ENCODE measurements at regions not wholly inside any gene's neighbourhood (a gene's known extent, or its start where the extent isn't known, plus 50 kb on each side); places are given as distances from the start of the nearest gene placed in this dataset.
"Not testable (repeated sequence)": the region's sequence is repeated elsewhere in the genome, so short reads cannot be mapped to it uniquely, and the experiment has no call there.

DNA sequence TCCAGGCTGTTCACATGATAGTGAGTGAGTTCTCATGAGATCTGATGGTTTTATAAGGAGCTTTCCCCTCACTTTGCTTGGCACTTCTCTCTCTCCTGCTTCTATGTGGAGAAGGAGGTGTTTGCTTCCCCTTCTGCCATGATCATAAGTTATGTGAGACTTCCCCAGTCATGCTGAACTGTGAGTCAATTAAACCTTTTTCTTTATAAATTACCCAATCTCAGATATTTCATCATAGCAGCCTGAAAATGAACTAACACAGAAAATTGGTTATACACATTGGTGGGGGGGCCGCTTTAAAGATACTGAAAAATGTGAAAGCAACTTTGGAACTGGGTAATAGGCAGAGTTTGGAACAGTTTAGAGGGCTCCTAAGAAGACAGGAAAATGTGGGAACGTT, 741.1 kb upstream of the LUZP2 start:
- Histone ChIP-seq H3K9me3 (ENCODE audit: insufficient read depth, low read depth, low read length) (peaks cover 9% of the 10 kb centered on the region; the same call in 1 of the 2 replicates), H3K4me3 (ENCODE audit: low read length) (no peak overlapping the region), H3K9ac (ENCODE audit: low read depth, low read length) (no peak overlapping the region), H3K4me1 (ENCODE audit: insufficient read depth, low read length) (no peaks in the 10 kb centered on the region), H3K36me3 (ENCODE audit: insufficient read depth, low read length) (no peaks in the 10 kb centered on the region), H3K27ac (ENCODE audit: low read depth, low read length) (no peak overlapping the region), H3K27me3 (ENCODE audit: insufficient read depth, low read length) (no peaks in the 10 kb centered on the region)
- WGBS, result 88% methylated on average over 2 of the region's 2 CpGs

DNA sequence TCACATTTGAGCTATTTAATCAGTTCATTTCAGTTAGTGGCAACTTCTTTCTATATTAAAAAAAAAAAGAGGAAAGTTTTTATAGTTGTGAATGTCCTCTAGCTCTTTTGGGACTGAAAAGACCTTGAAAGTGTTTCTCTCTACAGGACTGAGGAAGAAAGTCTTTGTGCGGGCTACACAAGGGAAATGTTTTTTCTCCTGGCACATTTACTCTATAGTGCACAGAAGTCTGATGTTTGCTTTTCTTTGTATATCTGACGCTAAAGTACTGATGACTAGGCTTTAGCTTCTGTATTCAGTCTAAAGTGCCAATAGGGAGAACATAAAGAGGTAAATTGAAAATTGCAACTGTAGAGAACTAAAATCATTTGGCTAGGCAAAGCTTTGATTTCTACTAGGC, 737.4 kb upstream of the LUZP2 start:
- Histone ChIP-seq H3K36me3 (ENCODE audit: insufficient read depth, low read length) (no peaks in the 10 kb centered on the region), H3K9ac (ENCODE audit: low read depth, low read length) (no peak overlapping the region), H3K4me1 (ENCODE audit: insufficient read depth, low read length) (no peaks in the 10 kb centered on the region), H3K27me3 (ENCODE audit: insufficient read depth, low read length) (no peaks in the 10 kb centered on the region), H3K27ac (ENCODE audit: low read depth, low read length) (no peak overlapping the region), H3K9me3 (ENCODE audit: insufficient read depth, low read depth, low read length) (peaks cover 15% of the 10 kb centered on the region), H3K4me3 (ENCODE audit: low read length) (no peak overlapping the region)
- 98% methylated on average over 2 of the region's 2 CpGs for WGBS

DNA sequence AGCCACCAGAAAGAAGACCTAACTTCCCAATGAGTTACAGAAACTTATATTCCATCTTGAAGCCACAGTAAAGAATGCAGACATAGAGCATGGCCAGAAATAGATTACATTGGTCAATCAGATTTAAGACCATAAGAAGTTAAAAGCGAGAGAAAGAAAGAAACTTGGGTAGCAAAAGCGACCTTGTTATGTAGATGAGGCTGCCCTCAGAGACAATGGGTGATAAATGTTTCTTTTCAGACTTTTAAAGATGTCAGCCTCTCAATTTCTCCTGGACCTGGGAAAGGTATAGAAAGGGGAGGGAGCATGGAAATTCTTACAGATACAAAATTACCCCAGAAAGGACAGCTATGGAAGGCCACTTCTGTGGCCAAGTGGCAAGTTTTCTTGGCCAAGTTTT, 732.6 kb upstream of the LUZP2 start:
- Histone ChIP-seq H3K27me3 (ENCODE audit: insufficient read depth, low read length) (no peaks in the 10 kb centered on the region), H3K4me3 (ENCODE audit: low read length) (no peak overlapping the region), H3K9ac (ENCODE audit: low read depth, low read length) (no peak overlapping the region), H3K9me3 (ENCODE audit: insufficient read depth, low read depth, low read length) (peaks cover 52% of the 10 kb centered on the region), H3K36me3 (ENCODE audit: insufficient read depth, low read length) (no peaks in the 10 kb centered on the region), H3K27ac (ENCODE audit: low read depth, low read length) (peak overlapping the region; percentile 66; the same call in 1 of the 2 replicates), H3K4me1 (ENCODE audit: insufficient read depth, low read length) (no peaks in the 10 kb centered on the region)
- 55% methylated on average over 2 of the region's 2 CpGs for WGBS

DNA sequence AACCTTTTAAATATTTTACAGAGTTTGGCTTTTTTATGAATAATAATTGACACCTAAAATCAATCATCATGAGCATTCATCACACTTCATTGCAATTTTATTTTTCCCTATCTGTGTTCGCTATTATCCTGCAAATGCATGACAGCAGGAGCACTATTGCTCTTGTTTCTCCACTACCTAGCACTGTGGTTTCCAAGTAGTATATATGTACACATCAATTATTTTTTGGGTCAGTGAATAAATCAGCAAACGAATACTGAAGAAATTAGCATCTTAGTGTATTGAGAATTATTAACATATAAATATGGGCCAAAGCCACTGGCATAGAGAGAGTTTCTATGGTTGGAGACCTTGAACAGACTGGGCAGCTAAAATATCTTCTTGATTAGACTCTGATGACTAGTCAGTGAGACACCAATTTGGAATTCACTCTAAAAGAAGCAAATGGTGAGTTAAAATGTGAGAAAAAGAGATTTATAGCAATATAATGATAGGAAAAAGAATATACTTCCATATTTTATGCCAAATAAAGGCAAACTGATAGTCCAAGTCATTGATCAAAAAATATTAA, 731.1 kb upstream of the LUZP2 start:
- 96% methylated on average over 2 of the region's 2 CpGs for WGBS
- H3K4me1 ChIP-seq (ENCODE audit: insufficient read depth, low read length), result no peaks in the 10 kb centered on the region
- H3K4me3 ChIP-seq (ENCODE audit: low read length), result no peak overlapping the region
- no peak overlapping the region for H3K27ac ChIP-seq (ENCODE audit: low read depth, low read length)
- no peaks in the 10 kb centered on the region for H3K27me3 ChIP-seq (ENCODE audit: insufficient read depth, low read length)
- H3K9ac ChIP-seq (ENCODE audit: low read depth, low read length), result no peak overlapping the region
- no peaks in the 10 kb centered on the region for H3K36me3 ChIP-seq (ENCODE audit: insufficient read depth, low read length)
- H3K9me3 ChIP-seq (ENCODE audit: insufficient read depth, low read depth, low read length), result peaks cover 67% of the 10 kb centered on the region

GRCh38 chr11:23767576-23767975, 729.3 kb upstream of the LUZP2 start:
- 94% methylated on average over 1 of the region's 1 CpG for WGBS
- H3K9me3 ChIP-seq (ENCODE audit: insufficient read depth, low read depth, low read length), result peaks cover 81% of the 10 kb centered on the region
- no peaks in the 10 kb centered on the region for H3K4me1 ChIP-seq (ENCODE audit: insufficient read depth, low read length)
- no peak overlapping the region for H3K4me3 ChIP-seq (ENCODE audit: low read length)
- H3K27ac ChIP-seq (ENCODE audit: low read depth, low read length), result no peak overlapping the region
- H3K36me3 ChIP-seq (ENCODE audit: insufficient read depth, low read length), result no peaks in the 10 kb centered on the region
- no peaks in the 10 kb centered on the region for H3K27me3 ChIP-seq (ENCODE audit: insufficient read depth, low read length)
- no peak overlapping the region for H3K9ac ChIP-seq (ENCODE audit: low read depth, low read length)

GRCh38 chr11:23769214-23769613, 727.6 kb upstream of the LUZP2 start:
- H3K36me3 ChIP-seq (ENCODE audit: insufficient read depth, low read length), result no peaks in the 10 kb centered on the region
- H3K9me3 ChIP-seq (ENCODE audit: insufficient read depth, low read depth, low read length), result peaks cover 78% of the 10 kb centered on the region
- H3K27me3 ChIP-seq (ENCODE audit: insufficient read depth, low read length), result no peaks in the 10 kb centered on the region
- 96% methylated on average over 1 of the region's 1 CpG for WGBS
- no peak overlapping the region for H3K4me3 ChIP-seq (ENCODE audit: low read length)
- H3K27ac ChIP-seq (ENCODE audit: low read depth, low read length), result no peak overlapping the region
- H3K9ac ChIP-seq (ENCODE audit: low read depth, low read length), result no peak overlapping the region
- no peaks in the 10 kb centered on the region for H3K4me1 ChIP-seq (ENCODE audit: insufficient read depth, low read length)

DNA sequence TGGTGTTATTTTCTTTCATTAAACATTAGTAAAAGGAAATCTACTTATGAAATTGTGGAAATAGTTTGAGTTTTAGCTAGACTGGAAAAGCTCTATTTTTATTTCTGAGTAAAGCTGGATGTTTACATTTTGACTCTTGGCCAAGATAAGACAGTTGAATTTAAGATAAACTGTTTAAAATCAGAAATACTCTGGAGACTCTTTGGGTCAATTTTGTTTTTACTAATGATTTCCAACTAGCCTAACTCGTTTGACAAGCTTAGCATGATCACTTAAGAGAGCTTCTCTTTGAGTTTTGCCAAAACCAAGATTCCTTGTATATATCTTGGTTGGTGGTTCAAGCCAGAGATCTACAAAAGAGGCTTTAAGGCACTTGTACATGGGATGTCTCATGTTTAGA, 724.8 kb upstream of the LUZP2 start:
- Histone ChIP-seq H3K4me1 (ENCODE audit: insufficient read depth, low read length) (no peaks in the 10 kb centered on the region), H3K27ac (ENCODE audit: low read depth, low read length) (no peak overlapping the region), H3K9ac (ENCODE audit: low read depth, low read length) (no peak overlapping the region), H3K4me3 (ENCODE audit: low read length) (no peak overlapping the region), H3K27me3 (ENCODE audit: insufficient read depth, low read length) (no peaks in the 10 kb centered on the region), H3K36me3 (ENCODE audit: insufficient read depth, low read length) (no peaks in the 10 kb centered on the region), H3K9me3 (ENCODE audit: insufficient read depth, low read depth, low read length) (peaks cover 66% of the 10 kb centered on the region)
- WGBS, result 90% methylated on average over 1 of the region's 1 CpG

DNA sequence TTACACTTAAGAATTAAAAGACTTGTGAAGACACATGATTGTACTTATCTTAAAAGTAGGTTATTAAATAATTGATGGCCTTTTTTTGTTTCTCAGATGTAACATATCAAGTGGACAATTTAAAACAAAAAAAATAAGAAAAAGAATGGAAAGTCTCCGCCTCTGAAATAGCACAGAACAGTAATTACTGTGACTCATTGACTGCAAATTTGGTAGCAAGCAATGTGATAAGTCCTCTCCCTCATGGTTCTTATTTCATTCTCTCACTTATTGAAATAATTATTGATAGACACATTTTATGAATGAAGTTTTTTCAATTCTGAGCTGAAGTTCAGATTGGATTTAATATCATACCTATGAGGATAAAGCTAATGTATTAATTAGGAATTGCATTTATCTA, 717.9 kb upstream of the LUZP2 start:
- H3K4me1 ChIP-seq (ENCODE audit: insufficient read depth, low read length), result no peaks in the 10 kb centered on the region
- H3K27ac ChIP-seq (ENCODE audit: low read depth, low read length), result no peak overlapping the region
- H3K9me3 ChIP-seq (ENCODE audit: insufficient read depth, low read depth, low read length), result peaks cover 15% of the 10 kb centered on the region; the same call in 1 of the 2 replicates
- WGBS, result 92% methylated on average over 1 of the region's 1 CpG
- H3K9ac ChIP-seq (ENCODE audit: low read depth, low read length), result no peak overlapping the region
- H3K27me3 ChIP-seq (ENCODE audit: insufficient read depth, low read length), result no peaks in the 10 kb centered on the region
- no peak overlapping the region for H3K4me3 ChIP-seq (ENCODE audit: low read length)
- H3K36me3 ChIP-seq (ENCODE audit: insufficient read depth, low read length), result no peaks in the 10 kb centered on the region

DNA sequence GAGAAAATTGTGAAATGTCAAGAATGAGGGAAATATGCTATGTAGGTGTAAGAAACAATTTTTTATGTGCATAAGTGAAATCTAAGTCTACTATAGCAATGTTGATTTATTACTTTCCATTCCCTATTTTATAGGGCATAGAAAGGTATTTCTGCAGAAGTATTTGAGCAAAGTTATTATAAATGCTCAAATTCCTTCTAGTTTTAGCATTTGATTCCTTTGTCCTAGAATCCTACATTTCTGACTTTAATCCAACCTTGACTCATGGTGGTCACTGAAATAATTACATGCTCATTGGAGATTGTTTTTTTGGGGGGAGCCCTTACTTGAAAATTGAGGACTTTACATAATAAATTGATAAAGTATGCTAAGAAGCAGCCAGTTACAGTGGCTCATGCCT, 716.6 kb upstream of the LUZP2 start:
- no peak overlapping the region for H3K27ac ChIP-seq (ENCODE audit: low read depth, low read length)
- H3K36me3 ChIP-seq (ENCODE audit: insufficient read depth, low read length), result no peaks in the 10 kb centered on the region
- H3K4me3 ChIP-seq (ENCODE audit: low read length), result no peak overlapping the region
- H3K4me1 ChIP-seq (ENCODE audit: insufficient read depth, low read length), result no peaks in the 10 kb centered on the region
- no peak overlapping the region for H3K9ac ChIP-seq (ENCODE audit: low read depth, low read length)
- peaks cover 8% of the 10 kb centered on the region; the same call in 1 of the 2 replicates for H3K9me3 ChIP-seq (ENCODE audit: insufficient read depth, low read depth, low read length)
- no peaks in the 10 kb centered on the region for H3K27me3 ChIP-seq (ENCODE audit: insufficient read depth, low read length)

- Histone ChIP-seq H3K36me3 (ENCODE audit: insufficient read depth, low read length) (no peaks in the 10 kb centered on the region), H3K9ac (ENCODE audit: low read depth, low read length) (no peak overlapping the region), H3K27me3 (ENCODE audit: insufficient read depth, low read length) (no peaks in the 10 kb centered on the region), H3K9me3 (ENCODE audit: insufficient read depth, low read depth, low read length) (peaks cover 1% of the 10 kb centered on the region; the same call in 1 of the 2 replicates), H3K27ac (ENCODE audit: low read depth, low read length) (no peak overlapping the region), H3K4me3 (ENCODE audit: low read length) (no peak overlapping the region), H3K4me1 (ENCODE audit: insufficient read depth, low read length) (no peaks in the 10 kb centered on the region)
- 100% methylated on average over 2 of the region's 4 CpGs for WGBS
These were observed 714.9 kb upstream of the LUZP2 start for GRCh38 chr11:23781803-23782560.

DNA sequence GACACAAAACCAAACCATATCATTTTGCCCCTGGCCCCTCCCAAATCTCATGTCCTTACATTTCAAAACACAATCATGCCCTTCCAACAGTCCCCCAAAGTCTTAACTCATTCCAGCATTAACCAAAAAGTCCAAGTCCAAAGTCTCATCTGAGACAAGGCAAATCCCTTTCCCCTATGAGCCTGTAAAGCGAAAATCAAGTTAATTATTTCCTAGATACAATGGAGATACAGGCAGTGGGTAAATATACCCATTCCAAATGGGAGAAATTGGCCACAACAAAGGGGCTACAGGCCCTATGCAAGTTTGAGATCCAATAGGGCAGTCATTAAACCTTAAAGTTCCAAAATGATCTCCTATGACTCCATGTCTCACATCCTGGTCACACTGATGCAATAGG, 709.9 kb upstream of the LUZP2 start:
- not testable (repeated sequence) for H3K4me3 ChIP-seq (ENCODE audit: low read length); H3K27ac ChIP-seq (ENCODE audit: low read depth, low read length); H3K9me3 ChIP-seq (ENCODE audit: insufficient read depth, low read depth, low read length); H3K27me3 ChIP-seq (ENCODE audit: insufficient read depth, low read length); H3K9ac ChIP-seq (ENCODE audit: low read depth, low read length); H3K36me3 ChIP-seq (ENCODE audit: insufficient read depth, low read length); H3K4me1 ChIP-seq (ENCODE audit: insufficient read depth, low read length)
- 100% methylated on average over 1 of the region's 1 CpG for WGBS
